Smooth muscle cell (in vitro differentiated cells): ENCODE measurements at regions not wholly inside any gene's neighbourhood (a gene's known extent, or its start where the extent isn't known, plus 50 kb on each side); places are given as distances from the start of the nearest gene placed in this dataset.

ENCODE experiments used
- DNase-seq: peaks from one replicate; lab custom pipeline; 2025; ENCODE audit not compliant: unreplicated experiment; lab: John Stamatoyannopoulos, UW
- H2AFZ ChIP-seq: fragments of 200-600 bp; sonication (generic); 2 replicates; pipeline ENCODE4 v1.6.0; 2016; ENCODE audit warnings: antibody characterized with exemption, low read depth, mild to moderate bottlenecking
- H3F3A ChIP-seq: fragments of 200-600 bp; sonication (generic); 2 replicates; pipeline ENCODE4 v1.6.0; 2017; ENCODE audit warnings: antibody characterized with exemption, low read depth
- H3K27ac ChIP-seq: fragments of 200-600 bp; sonication (generic); 2 replicates; pipeline ENCODE4 v1.5.1; 2016; ENCODE audit warnings: low read depth, mild to moderate bottlenecking
- H3K27me3 ChIP-seq: fragments of 200-600 bp; sonication (generic); 2 replicates; pipeline ENCODE4 v1.6.1; 2016; ENCODE audit warnings: low read depth, mild to moderate bottlenecking
- H3K36me3 ChIP-seq: fragments of 200-600 bp; sonication (generic); 2 replicates; pipeline ENCODE4 v1.5.1; 2016; ENCODE audit warnings: low read depth
- H3K4me1 ChIP-seq: fragments of 200-600 bp; sonication (generic); 2 replicates; pipeline ENCODE4 v1.5.1; 2016; ENCODE audit warnings: low read depth
- H3K4me2 ChIP-seq: fragments of 200-600 bp; sonication (generic); 2 replicates; pipeline ENCODE4 v1.6.0; 2016; ENCODE audit warnings: mild to moderate bottlenecking
- H3K4me3 ChIP-seq: fragments of 200-600 bp; sonication (generic); 2 replicates; pipeline ENCODE4 v1.5.1; 2016; ENCODE audit warnings: mild to moderate bottlenecking
- H3K79me2 ChIP-seq: fragments of 200-600 bp; sonication (generic); 2 replicates; pipeline ENCODE4 v1.6.0; 2016; ENCODE audit warnings: low read depth, mild to moderate bottlenecking
- H3K9ac ChIP-seq: fragments of 200-600 bp; sonication (generic); 2 replicates; pipeline ENCODE4 v1.6.0; 2016; ENCODE audit warnings: low read depth
- H3K9me3 ChIP-seq: fragments of 200-600 bp; sonication (generic); replicated peaks from 2 replicates; pipeline ENCODE4 v1.5.1; 2016; ENCODE audit warnings: low read depth
- H4K20me1 ChIP-seq: fragments of 200-600 bp; sonication (generic); 2 replicates; pipeline ENCODE4 v1.6.0; 2016; ENCODE audit warnings: low read depth
- CTCF ChIP-seq: fragments of 200-600 bp; sonication (generic); IDR thresholded peaks from 2 replicates; pipeline ENCODE4 v1.5.1; 2017; ENCODE audit warnings: borderline replicate concordance, mild to moderate bottlenecking, antibody characterized with exemption; ENCODE audit not compliant: insufficient read depth, poor library complexity, severe bottlenecking
- whole genome bisulfite sequencing: methylation state at CpG from one replicate; pipeline ENCODE4 v1.1.7; 2016; ENCODE audit warnings: low lambda C conversion rate; 5-methylcytosine and 5-hydroxymethylcytosine counted together

- Histone ChIP-seq H3K4me2 (peak overlapping the region; percentile 14), H3K9me3 (no peaks in the 10 kb centered on the region), H4K20me1 (no peaks in the 10 kb centered on the region), H3K36me3 (no peaks in the 10 kb centered on the region), H3K4me3 (no peak overlapping the region), H2AFZ (no peak overlapping the region), H3F3A (no peaks in the 10 kb centered on the region), H3K27me3 (no peaks in the 10 kb centered on the region), H3K4me1 (peaks cover 13% of the 10 kb centered on the region), H3K27ac (peak overlapping the region; percentile 34), H3K9ac (no peak overlapping the region), H3K79me2 (no peaks in the 10 kb centered on the region)
- 44% methylated on average over 5 of the region's 5 CpGs for WGBS
- TF ChIP-seq CTCF: no peak
- no peak for DNase-seq
Observed at GRCh38 chr12:92539110-92539749, 163.6 kb upstream of the PLEKHG7 start.

GRCh38 chr12:92537290-92537960 lies 165.4 kb upstream of the PLEKHG7 start:
- H4K20me1 ChIP-seq: no peaks in the 10 kb centered on the region
- no peaks in the 10 kb centered on the region for H3K27me3 ChIP-seq
- no peaks in the 10 kb centered on the region for H3K9me3 ChIP-seq
- H3K79me2 ChIP-seq: no peaks in the 10 kb centered on the region
- WGBS: 54% methylated on average over 3 of the region's 3 CpGs
- H3K4me1 ChIP-seq: peaks cover 13% of the 10 kb centered on the region
- no peak for TF ChIP-seq CTCF
- H3K36me3 ChIP-seq: no peaks in the 10 kb centered on the region
- DNase-seq: no peak
- no peak overlapping the region for H3K4me3 ChIP-seq
- H3F3A ChIP-seq: no peaks in the 10 kb centered on the region
- peak overlapping the region; percentile 16 for H3K27ac ChIP-seq
- H2AFZ ChIP-seq: no peak overlapping the region
- H3K4me2 ChIP-seq: no peak overlapping the region
- no peak overlapping the region for H3K9ac ChIP-seq

GRCh38 chr12:92535961-92536360 lies 166.8 kb upstream of the PLEKHG7 start:
- no peak for DNase-seq

More at GRCh38 chr12:92535961-92536360, 166.8 kb upstream of the PLEKHG7 start:
- H3K27me3 ChIP-seq: no peaks in the 10 kb centered on the region
- no peak for TF ChIP-seq CTCF
- no peaks in the 10 kb centered on the region for H4K20me1 ChIP-seq
- H3K79me2 ChIP-seq: no peaks in the 10 kb centered on the region
- no peaks in the 10 kb centered on the region for H3K36me3 ChIP-seq
- peaks cover 13% of the 10 kb centered on the region for H3K4me1 ChIP-seq
- H3K4me3 ChIP-seq: no peak overlapping the region
- H3K9ac ChIP-seq: no peak overlapping the region
- no peak overlapping the region for H3K27ac ChIP-seq
- H2AFZ ChIP-seq: no peak overlapping the region
- H3K9me3 ChIP-seq: no peaks in the 10 kb centered on the region
- WGBS: 93% methylated on average over 3 of the region's 3 CpGs
- H3F3A ChIP-seq: no peaks in the 10 kb centered on the region
- H3K4me2 ChIP-seq: no peak overlapping the region
